Panc1 (cell line): ENCODE measurements at regions not wholly inside any gene's neighbourhood (a gene's known extent, or its start where the extent isn't known, plus 50 kb on each side); places are given as distances from the start of the nearest gene placed in this dataset.

Experiments
- ATAC-seq: fragments of 200-7000 bp; cut with Tn5 transposase; 2 replicates; pipeline ENCODE4 v1.9.1; 2020; ENCODE audit warnings: mild to moderate bottlenecking, moderate library complexity
- BruUV-seq: library from RNA; stranded (reverse); fragments of 400-500 nt; replicated peaks from 2 replicates; lab custom pipeline; 2021; lab: Mats Ljungman, UMichigan
- CTCF ChIA-PET: fragments of 300-600 bp; sonication (Branson Sonifier 250); formaldehyde crosslinking; loops from one replicate; lab custom pipeline; 2022; ENCODE audit warnings: antibody characterized with exemption; lab: Charles Lee
- POLR2A ChIA-PET: fragments of 300-600 bp; sonication (Branson Sonifier 250); formaldehyde crosslinking; loops from one replicate; lab custom pipeline; 2022; ENCODE audit warnings: antibody characterized with exemption; lab: Charles Lee
- DNase-seq: peaks from one replicate; pipeline ENCODE4 v3.0.0-alpha.2; 2010; ENCODE audit warnings: low read depth, low spot score
- H3K27ac ChIP-seq: 2 replicates; pipeline ENCODE4 v1.5.1; 2011; ENCODE audit warnings: mild to moderate bottlenecking, low read length, inconsistent platforms
- H3K27me3 ChIP-seq: fragments of 200-500 bp; sonication (Bioruptor generic); 2 replicates; pipeline ENCODE4 v1.6.0; 2014; ENCODE audit warnings: low read length, inconsistent platforms; ENCODE audit not compliant: control insufficient read depth, insufficient read depth
- H3K36me3 ChIP-seq: fragments of 200-500 bp; sonication (Bioruptor generic); 2 replicates; pipeline ENCODE4 v1.5.1; 2014; ENCODE audit warnings: inconsistent platforms, mild to moderate bottlenecking, low read length, moderate library complexity; ENCODE audit not compliant: control insufficient read depth, insufficient read depth
- H3K4me1 ChIP-seq: 2 replicates; pipeline ENCODE4 v1.5.1; 2011; ENCODE audit warnings: inconsistent platforms, mild to moderate bottlenecking, low read length, moderate library complexity; ENCODE audit not compliant: control insufficient read depth, insufficient read depth
- H3K4me3 ChIP-seq, 2 experiments: 2 replicates each; pipeline ENCODE4 v1.5.1; 2011 to 2012; ENCODE audit warnings: low read depth in 2 of 2, low read length in 2 of 2, mild to moderate bottlenecking in 2 of 2, inconsistent platforms in 1 of 2, moderate library complexity in 1 of 2
- H3K9me3 ChIP-seq: fragments of 200-500 bp; sonication (Bioruptor generic); 2 replicates; pipeline ENCODE4 v1.5.1; 2014; ENCODE audit warnings: low read depth, mild to moderate bottlenecking, inconsistent platforms, low read length, moderate library complexity; ENCODE audit not compliant: control insufficient read depth, insufficient read depth
- CTCF ChIP-seq: fragments of 450-650 bp; IDR thresholded peaks from 2 replicates; pipeline ENCODE4 v1.5.1; 2017; ENCODE audit warnings: mild to moderate bottlenecking
- POLR2AphosphoS5 ChIP-seq: IDR thresholded peaks from 2 replicates; pipeline ENCODE4 v1.6.1; 2012; ENCODE audit warnings: mild to moderate bottlenecking, low read depth, low read length, moderate library complexity
- SIN3A ChIP-seq: IDR thresholded peaks from 2 replicates; pipeline ENCODE4 v1.6.1; 2012; ENCODE audit warnings: low read depth, mild to moderate bottlenecking, low read length, moderate library complexity, borderline replicate concordance; ENCODE audit not compliant: insufficient read depth
- TCF7L2 ChIP-seq: IDR thresholded peaks from 2 replicates; pipeline ENCODE4 v1.6.1; 2011; ENCODE audit warnings: mild to moderate bottlenecking, low read depth, low read length, inconsistent platforms
- in situ Hi-C: cut with HindIII; loops from 2 replicates; pipeline ENCODE4 v1.10.0; 2016; ENCODE audit warnings: low sequenced_read_pairs, low pct_unique_long_range_greater_than_20kb
- intact Hi-C: fragments of 100-400 bp; cut with micrococcal nuclease; formaldehyde crosslinking; loops from one replicate; pipeline ENCODE4 v1.10.0; 2022; ENCODE audit not compliant: unreplicated experiment
- TF ChIP-seq, protein P1 (sequence below), 2 experiments: IDR thresholded peaks; 2 replicates each; pipeline ENCODE4 v1.6.1; 2011 to 2012; ENCODE audit warnings: low read depth in 2 of 2, control low read depth in 1 of 2, low read length in 1 of 2, mild to moderate bottlenecking in 1 of 2, moderate library complexity in 1 of 2; ENCODE audit not compliant: insufficient read depth in 1 of 2

DNA sequence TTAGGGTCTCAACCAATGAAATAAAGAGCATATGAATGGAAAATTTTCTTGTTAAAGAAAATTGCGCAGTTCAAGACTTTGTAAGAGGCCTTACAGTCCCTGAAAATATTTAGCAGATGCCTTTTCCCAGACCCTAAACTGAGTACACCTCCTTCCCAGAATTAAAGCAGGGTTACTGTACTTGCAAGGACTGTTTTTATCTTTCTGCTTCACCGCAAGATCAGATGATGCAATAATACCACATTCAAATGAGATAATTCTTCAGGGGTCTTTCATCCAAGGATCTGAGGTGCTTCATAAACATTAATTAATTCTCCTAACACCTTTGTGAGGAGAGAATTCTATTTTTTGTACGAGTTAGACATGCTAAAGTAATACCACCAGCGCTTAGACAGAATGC lies 1071.8 kb upstream of the PIK3C3 start:
- BruUV-seq, result no TSS peak
- in situ Hi-C loops, result no loop called here
- Histone ChIP-seq H3K27ac (no peak overlapping the region), H3K36me3 (no peaks in the 10 kb centered on the region), H3K27me3 (no peaks in the 10 kb centered on the region), H3K9me3 (no peaks in the 10 kb centered on the region), H3K4me3 (no peak overlapping the region), H3K4me1 (no peaks in the 10 kb centered on the region)
- CTCF ChIA-PET, result no interaction called here
- TF ChIP-seq POLR2AphosphoS5 (no peak), SIN3A (no peak), CTCF (no peak), TCF7L2 (no peak)
- TF ChIP-seq, protein P1, sequence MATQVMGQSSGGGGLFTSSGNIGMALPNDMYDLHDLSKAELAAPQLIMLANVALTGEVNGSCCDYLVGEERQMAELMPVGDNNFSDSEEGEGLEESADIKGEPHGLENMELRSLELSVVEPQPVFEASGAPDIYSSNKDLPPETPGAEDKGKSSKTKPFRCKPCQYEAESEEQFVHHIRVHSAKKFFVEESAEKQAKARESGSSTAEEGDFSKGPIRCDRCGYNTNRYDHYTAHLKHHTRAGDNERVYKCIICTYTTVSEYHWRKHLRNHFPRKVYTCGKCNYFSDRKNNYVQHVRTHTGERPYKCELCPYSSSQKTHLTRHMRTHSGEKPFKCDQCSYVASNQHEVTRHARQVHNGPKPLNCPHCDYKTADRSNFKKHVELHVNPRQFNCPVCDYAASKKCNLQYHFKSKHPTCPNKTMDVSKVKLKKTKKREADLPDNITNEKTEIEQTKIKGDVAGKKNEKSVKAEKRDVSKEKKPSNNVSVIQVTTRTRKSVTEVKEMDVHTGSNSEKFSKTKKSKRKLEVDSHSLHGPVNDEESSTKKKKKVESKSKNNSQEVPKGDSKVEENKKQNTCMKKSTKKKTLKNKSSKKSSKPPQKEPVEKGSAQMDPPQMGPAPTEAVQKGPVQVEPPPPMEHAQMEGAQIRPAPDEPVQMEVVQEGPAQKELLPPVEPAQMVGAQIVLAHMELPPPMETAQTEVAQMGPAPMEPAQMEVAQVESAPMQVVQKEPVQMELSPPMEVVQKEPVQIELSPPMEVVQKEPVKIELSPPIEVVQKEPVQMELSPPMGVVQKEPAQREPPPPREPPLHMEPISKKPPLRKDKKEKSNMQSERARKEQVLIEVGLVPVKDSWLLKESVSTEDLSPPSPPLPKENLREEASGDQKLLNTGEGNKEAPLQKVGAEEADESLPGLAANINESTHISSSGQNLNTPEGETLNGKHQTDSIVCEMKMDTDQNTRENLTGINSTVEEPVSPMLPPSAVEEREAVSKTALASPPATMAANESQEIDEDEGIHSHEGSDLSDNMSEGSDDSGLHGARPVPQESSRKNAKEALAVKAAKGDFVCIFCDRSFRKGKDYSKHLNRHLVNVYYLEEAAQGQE (IDR thresholded peaks at IDR 0.05; ENCODE audit: insufficient read depth in 1 of 2, low read depth in 2 of 2, low read length in 1 of 2), result no peak
- ATAC-seq (no peak), DNase-seq (no peak)
- intact Hi-C loops, result no loop called here
- POLR2A ChIA-PET, result no interaction called here

GRCh38 chr18:40882468-40882867 lies 1072.6 kb upstream of the PIK3C3 start:
- ChIA-PET POLR2A (no interaction called here), CTCF (no interaction called here)
- DNase-seq (no peak), ATAC-seq (no peak)
- in situ Hi-C loops, result no loop called here
- Histone ChIP-seq H3K4me1 (no peaks in the 10 kb centered on the region), H3K36me3 (no peaks in the 10 kb centered on the region), H3K4me3 (no peak overlapping the region), H3K9me3 (no peaks in the 10 kb centered on the region), H3K27ac (no peak overlapping the region), H3K27me3 (no peaks in the 10 kb centered on the region)
- TF ChIP-seq TCF7L2, result no peak
- TF ChIP-seq CTCF, result no peak
- TF ChIP-seq SIN3A, result no peak
- TF ChIP-seq, protein P1 (IDR thresholded peaks at IDR 0.05; ENCODE audit: insufficient read depth in 1 of 2, low read depth in 2 of 2, low read length in 1 of 2), result no peak
- no peak for TF ChIP-seq POLR2AphosphoS5
- intact Hi-C loops, result no loop called here
- no TSS peak for BruUV-seq
